ENCODE measurements at regions not wholly inside any gene's neighbourhood (a gene's known extent, or its start where the extent isn't known, plus 50 kb on each side); places are given as distances from the start of the nearest gene placed in this dataset.

- ATAC-seq (ENCODE audit: low read depth) (no peak), DNase-seq (no peak)
- Histone ChIP-seq H3K9me3 (ENCODE audit: control insufficient read depth, insufficient read depth, low read length) (peaks cover 12% of the 10 kb centered on the region), H3K23ac (ENCODE audit: low read depth, low read length) (no peak overlapping the region), H4K5ac (ENCODE audit: low read depth, low read length) (no peak overlapping the region), H3K79me1 (ENCODE audit: low read depth in 1 of 2, low read length in 2 of 2) (no peaks in the 10 kb centered on the region), H2AFZ (replicated peaks; ENCODE audit: low read length, poor library complexity) (no peak overlapping the region), H3K9me1 (ENCODE audit: insufficient read depth, low read length) (no peaks in the 10 kb centered on the region), H2AK9ac (replicated peaks; ENCODE audit: low read depth, low read length, poor library complexity) (no peak overlapping the region), H2AK5ac (ENCODE audit: low read depth, low read length) (no peak overlapping the region), H4K8ac (ENCODE audit: low read depth in 2 of 2, low read length in 2 of 2) (no peak overlapping the region), H3K14ac (replicated peaks; ENCODE audit: low read depth, low read length) (no peak overlapping the region), H2BK5ac (ENCODE audit: low read depth, low read length, poor library complexity, severe bottlenecking) (no peak overlapping the region), H3K4me3 (ENCODE audit: insufficient read depth, low read depth, low read length) (no peak overlapping the region), H3K27ac (ENCODE audit: insufficient read depth, low read length) (no peak overlapping the region), H2BK15ac (ENCODE audit: low read depth, low read length) (no peak overlapping the region), H3K9ac (ENCODE audit: low read depth, low read length) (no peak overlapping the region), H2BK20ac (ENCODE audit: low read depth, low read length) (no peak overlapping the region), H3K18ac (ENCODE audit: low read depth, low read length) (no peak overlapping the region), H3K36me3 (ENCODE audit: control insufficient read depth, insufficient read depth, low read length) (no peaks in the 10 kb centered on the region), H2BK120ac (ENCODE audit: low read depth, low read length) (no peak overlapping the region), H3K4me1 (ENCODE audit: control insufficient read depth, insufficient read depth, low read length) (no peaks in the 10 kb centered on the region), H4K20me1 (ENCODE audit: insufficient read depth, low read length) (no peaks in the 10 kb centered on the region), H3K4me2 (ENCODE audit: low read depth, low read length) (no peak overlapping the region), H4K91ac (ENCODE audit: insufficient read depth, low read depth, low read length) (no peak overlapping the region), H3K56ac (ENCODE audit: extremely low read depth, insufficient read depth, low read length) (no peak overlapping the region), H3K27me3 (ENCODE audit: control insufficient read depth, insufficient read depth, low read length) (no peaks in the 10 kb centered on the region), H3K4ac (ENCODE audit: low read depth, low read length) (no peak overlapping the region)
- ChIA-PET CTCF (no interaction called here), POLR2A (ENCODE audit: unreplicated experiment) (no interaction called here)
- intact Hi-C loops (cut with micrococcal nuclease) = no loop called here
- in situ Hi-C loops (cut with MboI; ENCODE audit: low sequenced_read_pairs) = no loop called here
- no TSS peak for BruUV-seq (replicated peaks)
- WGBS, 2 experiments (ENCODE audit: extremely low coverage in 2 of 2, insufficient read length in 1 of 2) = no CpG with 5 or more reads among the region's 1 CpG
- dilution Hi-C loops (cut with HindIII; ENCODE audit: low sequenced_read_pairs, unreplicated experiment) = no loop called here
- TF ChIP-seq ELK1 (IDR thresholded peaks at IDR 0.05; ENCODE audit: borderline replicate concordance, low read depth, low read length) (no peak), NFE2L2 (IDR thresholded peaks at IDR 0.05; ENCODE audit: low read depth, low read length) (no peak)
Measured at GRCh38 chr2:117639401-117639800, 175.1 kb upstream of the DDX18 start.
